ENCODE measurements at regions not wholly inside any gene's neighbourhood (a gene's known extent, or its start where the extent isn't known, plus 50 kb on each side); places are given as distances from the start of the nearest gene placed in this dataset.

DNA sequence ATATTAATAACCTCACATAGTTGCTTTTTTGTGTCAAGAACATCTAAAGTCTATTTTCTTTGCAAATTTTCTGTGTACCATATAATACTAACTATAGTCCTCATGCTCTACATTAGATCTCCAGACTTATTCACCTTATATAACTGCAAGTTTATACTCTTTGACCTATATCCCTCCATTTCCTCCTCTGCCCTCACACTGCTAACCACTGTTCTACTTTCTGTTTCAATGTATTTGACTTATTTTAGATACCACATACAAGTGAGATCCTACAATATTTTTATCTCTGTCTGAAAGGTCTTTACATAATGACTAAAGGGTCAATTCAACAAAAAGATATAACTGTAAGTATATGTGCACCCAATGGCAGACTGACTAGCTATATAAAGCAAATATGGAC is 789.7 kb upstream of the ZNF608 start:
- no peaks in the 10 kb centered on the region for H3K9me3 ChIP-seq (replicated peaks; ENCODE audit: control insufficient read depth, insufficient read depth, low read length)
- ChIA-PET CTCF (no interaction called here), POLR2A (no interaction called here)
- no peak overlapping the region for H3K27ac ChIP-seq (ENCODE audit: insufficient read depth, low read depth, low read length)
- no peak for FAIRE-seq
- BruUV-seq (replicated peaks): no TSS peak
- no peak overlapping the region for H3K4me2 ChIP-seq (ENCODE audit: insufficient read depth, low read length)
- no peak overlapping the region for H2AFZ ChIP-seq (ENCODE audit: low read depth, low read length)
- H3K79me2 ChIP-seq (ENCODE audit: control insufficient read depth, insufficient read depth, low read length): no peaks in the 10 kb centered on the region
- no peaks in the 10 kb centered on the region for H4K20me1 ChIP-seq (replicated peaks; ENCODE audit: control insufficient read depth, extremely low read depth, insufficient read depth, low read length)
- H3K9ac ChIP-seq (replicated peaks; ENCODE audit: extremely low read depth, insufficient read depth, low read length): no peak overlapping the region
- no peaks in the 10 kb centered on the region for H3K36me3 ChIP-seq (ENCODE audit: control insufficient read depth in 2 of 2, extremely low read depth in 1 of 2, insufficient read depth in 2 of 2, low read length in 2 of 2)
- H3K27me3 ChIP-seq (ENCODE audit: control insufficient read depth in 2 of 2, insufficient read depth in 2 of 2, low read length in 2 of 2): no peaks in the 10 kb centered on the region
- intact Hi-C loops (cut with micrococcal nuclease): no loop called here
- dilution Hi-C loops (cut with MboI; ENCODE audit: extremely low pct_ligation_motif_present, low sequenced_read_pairs): no loop called here
- TF ChIP-seq EZH2 (IDR thresholded peaks at IDR 0.05; ENCODE audit: borderline replicate concordance, low read depth, low read length, severe bottlenecking): no peak
- no peak for TF ChIP-seq POLR2AphosphoS5 (IDR thresholded peaks at IDR 0.05; ENCODE audit: insufficient read depth, low read depth, low read length)
- TF ChIP-seq POLR2A (IDR thresholded peaks at IDR 0.05; ENCODE audit: low read depth, low read length): no peak
- TF ChIP-seq GATA2 (IDR thresholded peaks at IDR 0.05; ENCODE audit: insufficient read depth, insufficient read length, low read depth, low read length): no peak
- TF ChIP-seq MYC (IDR thresholded peaks at IDR 0.05; ENCODE audit: low read depth, low read length): no peak
- TF ChIP-seq, protein P1, sequence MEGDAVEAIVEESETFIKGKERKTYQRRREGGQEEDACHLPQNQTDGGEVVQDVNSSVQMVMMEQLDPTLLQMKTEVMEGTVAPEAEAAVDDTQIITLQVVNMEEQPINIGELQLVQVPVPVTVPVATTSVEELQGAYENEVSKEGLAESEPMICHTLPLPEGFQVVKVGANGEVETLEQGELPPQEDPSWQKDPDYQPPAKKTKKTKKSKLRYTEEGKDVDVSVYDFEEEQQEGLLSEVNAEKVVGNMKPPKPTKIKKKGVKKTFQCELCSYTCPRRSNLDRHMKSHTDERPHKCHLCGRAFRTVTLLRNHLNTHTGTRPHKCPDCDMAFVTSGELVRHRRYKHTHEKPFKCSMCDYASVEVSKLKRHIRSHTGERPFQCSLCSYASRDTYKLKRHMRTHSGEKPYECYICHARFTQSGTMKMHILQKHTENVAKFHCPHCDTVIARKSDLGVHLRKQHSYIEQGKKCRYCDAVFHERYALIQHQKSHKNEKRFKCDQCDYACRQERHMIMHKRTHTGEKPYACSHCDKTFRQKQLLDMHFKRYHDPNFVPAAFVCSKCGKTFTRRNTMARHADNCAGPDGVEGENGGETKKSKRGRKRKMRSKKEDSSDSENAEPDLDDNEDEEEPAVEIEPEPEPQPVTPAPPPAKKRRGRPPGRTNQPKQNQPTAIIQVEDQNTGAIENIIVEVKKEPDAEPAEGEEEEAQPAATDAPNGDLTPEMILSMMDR (IDR thresholded peaks at IDR 0.05; ENCODE audit: extremely low read depth in 1 of 2, insufficient read depth in 1 of 2, low read depth in 1 of 2, low read length in 2 of 2): no peak
- no peak for TF ChIP-seq JUN (IDR thresholded peaks at IDR 0.05; ENCODE audit: borderline replicate concordance, insufficient read depth, insufficient read length, low read depth)
- TF ChIP-seq, protein P2, sequence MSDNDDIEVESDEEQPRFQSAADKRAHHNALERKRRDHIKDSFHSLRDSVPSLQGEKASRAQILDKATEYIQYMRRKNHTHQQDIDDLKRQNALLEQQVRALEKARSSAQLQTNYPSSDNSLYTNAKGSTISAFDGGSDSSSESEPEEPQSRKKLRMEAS (IDR thresholded peaks at IDR 0.05; ENCODE audit: insufficient read depth, insufficient read length): no peak
- TF ChIP-seq FOS (IDR thresholded peaks at IDR 0.05; ENCODE audit: borderline replicate concordance, insufficient read depth, low read length): no peak
- no peak for DNase-seq (ENCODE audit: low read depth, low spot score)
- no peaks in the 10 kb centered on the region for H3K9me1 ChIP-seq (replicated peaks; ENCODE audit: control insufficient read depth, extremely low read depth, insufficient read depth, low read length)
- H3K4me1 ChIP-seq (ENCODE audit: control insufficient read depth, extremely low read depth, insufficient read depth, low read length): no peaks in the 10 kb centered on the region
- H3K4me3 ChIP-seq (replicated peaks in 1 of 3; ENCODE audit: insufficient read depth in 1 of 3, low read depth in 1 of 3, low read length in 3 of 3): no peak overlapping the region

Measured in endothelial cell of umbilical vein (primary cell).